ENCODE measurements at regions not wholly inside any gene's neighbourhood (a gene's known extent, or its start where the extent isn't known, plus 50 kb on each side); places are given as distances from the start of the nearest gene placed in this dataset.

- Histone ChIP-seq H3K4me3 (ENCODE audit: low read length) (no peak overlapping the region), H3K27me3 (ENCODE audit: insufficient read depth, low read length) (peaks cover 3% of the 10 kb centered on the region), H3K4me1 (ENCODE audit: insufficient read depth, low read length) (no peaks in the 10 kb centered on the region), H3K9me3 (ENCODE audit: low read depth, low read length) (no peaks in the 10 kb centered on the region)
Observed at GRCh38 chr3:124545891-124546290, 184.4 kb upstream of the UMPS start.

GRCh38 chr3:124552224-124552623 is 178.0 kb upstream of the UMPS start:
- Histone ChIP-seq H3K9me3 (ENCODE audit: low read depth, low read length) (no peaks in the 10 kb centered on the region), H3K4me1 (ENCODE audit: insufficient read depth, low read length) (no peaks in the 10 kb centered on the region), H3K4me3 (ENCODE audit: low read length) (no peak overlapping the region), H3K27me3 (ENCODE audit: insufficient read depth, low read length) (peaks cover 5% of the 10 kb centered on the region)

GRCh38 chr3:124553178-124553577 is 177.1 kb upstream of the UMPS start:
- Histone ChIP-seq H3K4me1 (ENCODE audit: insufficient read depth, low read length) (no peaks in the 10 kb centered on the region), H3K27me3 (ENCODE audit: insufficient read depth, low read length) (peaks cover 10% of the 10 kb centered on the region), H3K9me3 (ENCODE audit: low read depth, low read length) (no peaks in the 10 kb centered on the region), H3K4me3 (ENCODE audit: low read length) (no peak overlapping the region)

- no peak overlapping the region for H3K4me3 ChIP-seq (ENCODE audit: low read length)
- H3K9me3 ChIP-seq (ENCODE audit: low read depth, low read length): no peaks in the 10 kb centered on the region
- peaks cover 7% of the 10 kb centered on the region for H3K27me3 ChIP-seq (ENCODE audit: insufficient read depth, low read length)
- no peaks in the 10 kb centered on the region for H3K4me1 ChIP-seq (ENCODE audit: insufficient read depth, low read length)
Observed at GRCh38 chr3:124556636-124557035, 173.6 kb upstream of the UMPS start.

- no peaks in the 10 kb centered on the region for H3K9me3 ChIP-seq (ENCODE audit: low read depth, low read length)
- H3K4me1 ChIP-seq (ENCODE audit: insufficient read depth, low read length): no peaks in the 10 kb centered on the region
- H3K27me3 ChIP-seq (ENCODE audit: insufficient read depth, low read length): peaks cover 7% of the 10 kb centered on the region
- no peak overlapping the region for H3K4me3 ChIP-seq (ENCODE audit: low read length)
Observed at GRCh38 chr3:124557433-124558232, 172.6 kb upstream of the UMPS start.

- no peaks in the 10 kb centered on the region for H3K4me1 ChIP-seq (ENCODE audit: insufficient read depth, low read length)
- no peaks in the 10 kb centered on the region for H3K9me3 ChIP-seq (ENCODE audit: low read depth, low read length)
- H3K4me3 ChIP-seq (ENCODE audit: low read length): no peak overlapping the region
- peaks cover 5% of the 10 kb centered on the region for H3K27me3 ChIP-seq (ENCODE audit: insufficient read depth, low read length)
Observed at GRCh38 chr3:124558991-124559845, 171.0 kb upstream of the UMPS start.

GRCh38 chr3:124559846-124560574 is 170.2 kb upstream of the UMPS start:
- Histone ChIP-seq H3K9me3 (ENCODE audit: low read depth, low read length) (no peaks in the 10 kb centered on the region), H3K4me1 (ENCODE audit: insufficient read depth, low read length) (no peaks in the 10 kb centered on the region), H3K4me3 (ENCODE audit: low read length) (no peak overlapping the region), H3K27me3 (ENCODE audit: insufficient read depth, low read length) (peaks cover 5% of the 10 kb centered on the region)

GRCh38 chr3:124560666-124561215 is 169.5 kb upstream of the UMPS start:
- Histone ChIP-seq H3K9me3 (ENCODE audit: low read depth, low read length) (no peaks in the 10 kb centered on the region), H3K4me1 (ENCODE audit: insufficient read depth, low read length) (no peaks in the 10 kb centered on the region), H3K27me3 (ENCODE audit: insufficient read depth, low read length) (peaks cover 5% of the 10 kb centered on the region), H3K4me3 (ENCODE audit: low read length) (no peak overlapping the region)

GRCh38 chr3:124562769-124563168 is 167.5 kb upstream of the UMPS start:
- no peaks in the 10 kb centered on the region for H3K4me1 ChIP-seq (ENCODE audit: insufficient read depth, low read length)
- no peaks in the 10 kb centered on the region for H3K9me3 ChIP-seq (ENCODE audit: low read depth, low read length)
- no peak overlapping the region for H3K4me3 ChIP-seq (ENCODE audit: low read length)
- H3K27me3 ChIP-seq (ENCODE audit: insufficient read depth, low read length): peaks cover 2% of the 10 kb centered on the region

- H3K27me3 ChIP-seq (ENCODE audit: insufficient read depth, low read length): no peaks in the 10 kb centered on the region
- no peaks in the 10 kb centered on the region for H3K9me3 ChIP-seq (ENCODE audit: low read depth, low read length)
- no peaks in the 10 kb centered on the region for H3K4me1 ChIP-seq (ENCODE audit: insufficient read depth, low read length)
- H3K4me3 ChIP-seq (ENCODE audit: low read length): no peak overlapping the region
Observed at GRCh38 chr3:124563376-124563775, 166.9 kb upstream of the UMPS start.

- no peaks in the 10 kb centered on the region for H3K4me1 ChIP-seq (ENCODE audit: insufficient read depth, low read length)
- H3K27me3 ChIP-seq (ENCODE audit: insufficient read depth, low read length): no peaks in the 10 kb centered on the region
- no peaks in the 10 kb centered on the region for H3K9me3 ChIP-seq (ENCODE audit: low read depth, low read length)
- no peak overlapping the region for H3K4me3 ChIP-seq (ENCODE audit: low read length)
Observed at GRCh38 chr3:124565013-124565412, 165.2 kb upstream of the UMPS start.

GRCh38 chr3:124565551-124565950 is 164.7 kb upstream of the UMPS start:
- Histone ChIP-seq H3K27me3 (ENCODE audit: insufficient read depth, low read length) (no peaks in the 10 kb centered on the region), H3K4me1 (ENCODE audit: insufficient read depth, low read length) (no peaks in the 10 kb centered on the region), H3K9me3 (ENCODE audit: low read depth, low read length) (no peaks in the 10 kb centered on the region), H3K4me3 (ENCODE audit: low read length) (no peak overlapping the region)

- no peaks in the 10 kb centered on the region for H3K27me3 ChIP-seq (ENCODE audit: insufficient read depth, low read length)
Observed at GRCh38 chr3:124566701-124567100, 163.6 kb upstream of the UMPS start.

GRCh38 chr3:124567179-124567578 is 163.1 kb upstream of the UMPS start:
- no peaks in the 10 kb centered on the region for H3K27me3 ChIP-seq (ENCODE audit: insufficient read depth, low read length)
- H3K9me3 ChIP-seq (ENCODE audit: low read depth, low read length): no peaks in the 10 kb centered on the region

More at GRCh38 chr3:124566701-124567100, 163.6 kb upstream of the UMPS start:
- H3K9me3 ChIP-seq (ENCODE audit: low read depth, low read length): no peaks in the 10 kb centered on the region
- H3K4me3 ChIP-seq (ENCODE audit: low read length): no peak overlapping the region
- no peaks in the 10 kb centered on the region for H3K4me1 ChIP-seq (ENCODE audit: insufficient read depth, low read length)

GRCh38 chr3:124569761-124570160 is 160.5 kb upstream of the UMPS start:
- H3K9me3 ChIP-seq (ENCODE audit: low read depth, low read length): no peaks in the 10 kb centered on the region
- H3K27me3 ChIP-seq (ENCODE audit: insufficient read depth, low read length): no peaks in the 10 kb centered on the region
- H3K4me3 ChIP-seq (ENCODE audit: low read length): no peak overlapping the region
- H3K4me1 ChIP-seq (ENCODE audit: insufficient read depth, low read length): no peaks in the 10 kb centered on the region

More at GRCh38 chr3:124567179-124567578, 163.1 kb upstream of the UMPS start:
- no peaks in the 10 kb centered on the region for H3K4me1 ChIP-seq (ENCODE audit: insufficient read depth, low read length)
- no peak overlapping the region for H3K4me3 ChIP-seq (ENCODE audit: low read length)

Measured in mononuclear cell (primary cell).